Epithelial cell of esophagus (primary cell): ENCODE measurements at regions not wholly inside any gene's neighbourhood (a gene's known extent, or its start where the extent isn't known, plus 50 kb on each side); places are given as distances from the start of the nearest gene placed in this dataset.

ENCODE experiments used
- DNase-seq: peaks from one replicate; pipeline ENCODE4 v3.0.0; 2010; ENCODE audit warnings: low read depth
- H3K4me3 ChIP-seq: 2 replicates; pipeline ENCODE4 v1.5.1; 2011; ENCODE audit warnings: mild to moderate bottlenecking, low read length, control low read depth
- TF ChIP-seq, protein P1 (sequence below): IDR thresholded peaks from 2 replicates; pipeline ENCODE4 v1.5.1; 2011; ENCODE audit warnings: low read depth, mild to moderate bottlenecking, low read length, control low read depth, inconsistent platforms; ENCODE audit not compliant: insufficient read depth; ENCODE audit errors: missing control alignments

DNA sequence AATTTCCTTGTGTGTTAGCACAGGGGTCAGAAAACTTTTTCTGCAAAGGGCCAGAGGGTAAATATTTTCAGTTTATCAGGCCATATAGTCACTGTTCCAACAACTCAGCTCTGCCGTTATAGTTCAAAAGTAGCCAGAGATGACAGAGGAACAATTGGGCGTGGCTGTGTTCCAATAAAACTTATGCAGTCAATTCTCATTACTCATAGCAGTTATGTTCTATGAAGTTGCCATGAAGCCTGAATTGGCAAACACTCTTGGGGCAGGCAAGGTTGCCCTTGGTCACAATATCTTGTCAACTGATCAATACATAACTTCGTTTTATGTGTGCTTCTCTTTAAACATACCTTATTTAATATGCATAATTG, 304.2 kb downstream of the TFAP2C start:
- TF ChIP-seq, protein P1, sequence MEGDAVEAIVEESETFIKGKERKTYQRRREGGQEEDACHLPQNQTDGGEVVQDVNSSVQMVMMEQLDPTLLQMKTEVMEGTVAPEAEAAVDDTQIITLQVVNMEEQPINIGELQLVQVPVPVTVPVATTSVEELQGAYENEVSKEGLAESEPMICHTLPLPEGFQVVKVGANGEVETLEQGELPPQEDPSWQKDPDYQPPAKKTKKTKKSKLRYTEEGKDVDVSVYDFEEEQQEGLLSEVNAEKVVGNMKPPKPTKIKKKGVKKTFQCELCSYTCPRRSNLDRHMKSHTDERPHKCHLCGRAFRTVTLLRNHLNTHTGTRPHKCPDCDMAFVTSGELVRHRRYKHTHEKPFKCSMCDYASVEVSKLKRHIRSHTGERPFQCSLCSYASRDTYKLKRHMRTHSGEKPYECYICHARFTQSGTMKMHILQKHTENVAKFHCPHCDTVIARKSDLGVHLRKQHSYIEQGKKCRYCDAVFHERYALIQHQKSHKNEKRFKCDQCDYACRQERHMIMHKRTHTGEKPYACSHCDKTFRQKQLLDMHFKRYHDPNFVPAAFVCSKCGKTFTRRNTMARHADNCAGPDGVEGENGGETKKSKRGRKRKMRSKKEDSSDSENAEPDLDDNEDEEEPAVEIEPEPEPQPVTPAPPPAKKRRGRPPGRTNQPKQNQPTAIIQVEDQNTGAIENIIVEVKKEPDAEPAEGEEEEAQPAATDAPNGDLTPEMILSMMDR = no peak
- no peak overlapping the region for H3K4me3 ChIP-seq
- DNase-seq = peak; percentile 10

DNA sequence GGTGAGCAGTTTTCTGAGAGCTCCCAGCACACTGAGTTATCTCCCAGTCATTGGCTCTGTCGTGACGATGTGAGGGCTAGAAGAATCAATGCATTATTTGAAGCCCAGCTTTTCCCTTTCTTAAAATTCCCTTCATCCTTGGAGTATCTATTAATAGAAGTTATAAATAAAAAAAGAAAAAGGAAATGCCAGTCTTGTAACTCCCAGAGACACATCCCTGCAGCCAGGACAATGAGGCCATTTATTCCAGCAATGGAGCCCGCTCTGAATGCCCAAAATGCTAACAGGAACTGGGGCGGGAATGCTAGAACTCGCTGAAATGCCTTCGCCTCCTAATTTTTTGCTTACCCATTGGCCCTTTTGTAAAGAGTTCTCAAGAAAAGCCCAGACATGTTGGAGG, 305.8 kb downstream of the TFAP2C start:
- TF ChIP-seq, protein P1 = no peak
- no peak for DNase-seq
- no peak overlapping the region for H3K4me3 ChIP-seq

DNA sequence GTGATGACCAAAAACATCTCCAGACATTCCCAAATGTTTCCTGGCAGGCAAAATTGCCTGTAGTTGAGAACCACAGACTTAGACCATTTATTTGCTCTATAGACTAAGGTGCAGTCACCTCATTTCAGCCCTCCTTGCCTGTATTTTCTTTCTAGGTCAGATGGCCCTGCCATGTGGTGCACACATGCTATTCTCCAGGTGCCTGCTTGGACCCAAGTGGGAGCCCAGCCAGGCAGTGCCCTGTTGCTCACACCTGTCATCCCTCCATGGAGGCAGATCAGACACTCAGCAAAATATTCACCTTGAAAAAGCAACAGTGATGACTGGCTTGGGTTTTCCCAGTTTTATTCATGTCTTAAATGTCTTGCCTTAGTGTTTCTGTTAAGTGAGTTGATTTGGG, 311.4 kb downstream of the TFAP2C start:
- TF ChIP-seq, protein P1 = no peak
- no peak overlapping the region for H3K4me3 ChIP-seq
- DNase-seq = no peak

DNA sequence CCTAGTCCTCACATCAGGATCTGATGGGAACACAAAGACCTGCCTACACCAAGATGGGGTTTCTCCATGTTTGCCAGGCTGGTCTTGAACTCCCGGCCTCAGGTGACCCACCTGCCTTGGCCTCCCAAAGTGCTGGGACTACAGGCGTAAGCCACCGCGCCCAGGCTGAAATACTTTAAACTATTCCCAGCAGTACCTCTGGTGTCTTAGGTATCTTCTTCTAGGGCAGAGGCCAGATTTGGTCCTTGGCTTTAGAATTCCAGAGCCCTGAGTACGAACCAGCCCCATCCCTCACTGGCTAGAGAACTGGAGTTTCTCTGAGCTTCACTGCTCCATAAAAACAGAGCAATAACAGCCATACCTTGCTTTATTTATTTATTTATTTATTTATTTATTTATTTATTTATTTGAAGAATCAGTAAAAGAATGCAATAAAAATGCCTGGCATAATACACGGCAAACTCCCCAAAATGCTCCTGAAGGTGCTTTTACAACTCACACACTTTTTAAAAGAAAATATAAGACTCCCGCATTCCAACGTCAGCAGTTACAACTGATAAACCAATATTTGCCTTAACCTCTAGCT, 312.1 kb downstream of the TFAP2C start:
- DNase-seq = no peak
- TF ChIP-seq, protein P1 = no peak

DNA sequence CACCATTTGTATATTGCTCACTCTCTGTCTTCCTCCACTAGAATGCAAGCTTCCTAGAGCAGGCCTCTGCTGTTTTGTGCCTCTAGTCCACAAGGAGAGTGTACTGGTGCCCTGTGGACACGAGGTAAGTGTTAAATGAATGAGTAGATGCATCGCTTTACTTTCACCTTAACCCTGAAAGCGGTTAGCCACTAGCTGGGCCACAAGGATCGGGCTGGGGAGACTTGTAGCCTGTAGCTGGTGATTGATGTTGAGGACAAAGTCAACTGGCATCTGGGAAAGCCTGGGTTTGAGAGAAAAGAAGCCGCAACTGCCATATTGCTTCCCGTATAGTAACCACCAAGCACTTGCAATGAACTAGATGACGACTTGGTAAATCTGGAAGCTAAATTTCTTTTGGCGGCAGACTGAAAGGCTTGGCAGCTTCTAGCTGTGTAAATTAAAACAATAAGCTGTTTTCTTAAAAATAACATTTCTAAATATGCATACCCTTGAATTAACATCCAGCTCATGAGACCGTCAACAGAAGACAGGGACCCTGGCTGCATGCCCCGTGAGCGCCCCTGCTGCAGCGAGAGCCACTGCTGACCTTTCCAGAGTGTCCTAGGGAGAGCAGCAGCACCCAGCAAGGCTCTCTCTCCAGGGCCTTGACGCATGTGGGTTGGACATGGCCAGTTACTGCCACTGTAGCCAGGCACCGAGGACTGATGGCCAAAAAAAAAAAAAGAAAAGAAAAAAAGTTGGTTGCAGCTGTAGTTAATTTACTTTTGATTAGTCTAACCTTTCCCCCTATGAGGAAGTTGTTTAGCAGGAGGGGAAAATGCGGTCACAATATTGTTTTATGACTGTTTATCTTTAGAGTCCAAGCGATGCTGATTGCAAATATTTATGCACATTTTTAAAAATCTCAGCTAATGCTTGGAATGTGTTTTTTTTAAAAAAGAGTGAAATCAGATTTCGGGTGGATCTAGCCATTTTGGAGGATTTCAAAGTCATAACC, 315.1 kb downstream of the TFAP2C start:
- DNase-seq = no peak
- TF ChIP-seq, protein P1 = no peak
- H3K4me3 ChIP-seq = no peak overlapping the region

More for the DNA sequence above, 312.1 kb downstream of the TFAP2C start:
- no peak overlapping the region for H3K4me3 ChIP-seq

DNA sequence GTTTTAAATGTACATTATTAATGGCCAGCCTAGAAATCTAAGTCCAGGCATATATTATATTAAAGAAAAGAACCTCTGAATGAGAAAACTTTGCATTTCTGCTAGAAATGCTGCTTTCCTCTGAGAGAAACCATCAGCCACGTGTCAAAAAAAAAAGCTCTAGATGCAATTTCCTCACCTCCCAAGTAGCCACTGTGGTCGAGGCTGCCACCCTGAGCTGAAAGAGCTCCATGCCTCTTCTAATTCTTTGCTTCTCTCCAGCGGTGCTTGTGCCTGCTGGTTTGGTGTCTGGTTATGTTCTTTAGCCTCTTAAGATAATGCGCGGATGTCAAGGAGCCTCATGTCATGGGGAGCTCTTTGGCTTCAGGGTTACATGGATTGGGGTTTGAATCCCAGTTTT, 316.0 kb downstream of the TFAP2C start:
- TF ChIP-seq, protein P1 = peak; percentile 33
- no peak overlapping the region for H3K4me3 ChIP-seq
- peak; percentile 10 for DNase-seq
